Smooth muscle cell (in vitro differentiated cells): ENCODE measurements at regions not wholly inside any gene's neighbourhood (a gene's known extent, or its start where the extent isn't known, plus 50 kb on each side); places are given as distances from the start of the nearest gene placed in this dataset.

Source experiments
- DNase-seq: peaks from one replicate; lab custom pipeline; 2025; ENCODE audit not compliant: unreplicated experiment; lab: John Stamatoyannopoulos, UW
- H2AFZ ChIP-seq: fragments of 200-600 bp; sonication (generic); 2 replicates; pipeline ENCODE4 v1.6.0; 2016; ENCODE audit warnings: antibody characterized with exemption, low read depth, mild to moderate bottlenecking
- H3F3A ChIP-seq: fragments of 200-600 bp; sonication (generic); 2 replicates; pipeline ENCODE4 v1.6.0; 2017; ENCODE audit warnings: antibody characterized with exemption, low read depth
- H3K27ac ChIP-seq: fragments of 200-600 bp; sonication (generic); 2 replicates; pipeline ENCODE4 v1.5.1; 2016; ENCODE audit warnings: low read depth, mild to moderate bottlenecking
- H3K27me3 ChIP-seq: fragments of 200-600 bp; sonication (generic); 2 replicates; pipeline ENCODE4 v1.6.1; 2016; ENCODE audit warnings: low read depth, mild to moderate bottlenecking
- H3K36me3 ChIP-seq: fragments of 200-600 bp; sonication (generic); 2 replicates; pipeline ENCODE4 v1.5.1; 2016; ENCODE audit warnings: low read depth
- H3K4me1 ChIP-seq: fragments of 200-600 bp; sonication (generic); 2 replicates; pipeline ENCODE4 v1.5.1; 2016; ENCODE audit warnings: low read depth
- H3K4me2 ChIP-seq: fragments of 200-600 bp; sonication (generic); 2 replicates; pipeline ENCODE4 v1.6.0; 2016; ENCODE audit warnings: mild to moderate bottlenecking
- H3K4me3 ChIP-seq: fragments of 200-600 bp; sonication (generic); 2 replicates; pipeline ENCODE4 v1.5.1; 2016; ENCODE audit warnings: mild to moderate bottlenecking
- H3K79me2 ChIP-seq: fragments of 200-600 bp; sonication (generic); 2 replicates; pipeline ENCODE4 v1.6.0; 2016; ENCODE audit warnings: low read depth, mild to moderate bottlenecking
- H3K9ac ChIP-seq: fragments of 200-600 bp; sonication (generic); 2 replicates; pipeline ENCODE4 v1.6.0; 2016; ENCODE audit warnings: low read depth
- H3K9me3 ChIP-seq: fragments of 200-600 bp; sonication (generic); replicated peaks from 2 replicates; pipeline ENCODE4 v1.5.1; 2016; ENCODE audit warnings: low read depth
- H4K20me1 ChIP-seq: fragments of 200-600 bp; sonication (generic); 2 replicates; pipeline ENCODE4 v1.6.0; 2016; ENCODE audit warnings: low read depth
- CTCF ChIP-seq: fragments of 200-600 bp; sonication (generic); IDR thresholded peaks from 2 replicates; pipeline ENCODE4 v1.5.1; 2017; ENCODE audit warnings: borderline replicate concordance, mild to moderate bottlenecking, antibody characterized with exemption; ENCODE audit not compliant: insufficient read depth, poor library complexity, severe bottlenecking
- WGBS: methylation state at CpG from one replicate; pipeline ENCODE4 v1.1.7; 2016; ENCODE audit warnings: low lambda C conversion rate; 5-methylcytosine and 5-hydroxymethylcytosine counted together

GRCh38 chr16:17729820-17730219 is 259.1 kb upstream of the XYLT1 start:
- H4K20me1 ChIP-seq, result no peaks in the 10 kb centered on the region
- WGBS, result 92% methylated on average over 3 of the region's 3 CpGs

GRCh38 chr16:17728196-17728595 is 257.4 kb upstream of the XYLT1 start:
- Histone ChIP-seq H3K4me2 (no peak overlapping the region), H2AFZ (no peak overlapping the region), H4K20me1 (no peaks in the 10 kb centered on the region), H3K36me3 (no peaks in the 10 kb centered on the region), H3K79me2 (no peaks in the 10 kb centered on the region), H3K4me3 (no peak overlapping the region), H3K27me3 (no peaks in the 10 kb centered on the region), H3F3A (no peaks in the 10 kb centered on the region), H3K27ac (no peak overlapping the region), H3K9ac (no peak overlapping the region), H3K9me3 (no peaks in the 10 kb centered on the region), H3K4me1 (no peaks in the 10 kb centered on the region)
- no peak for DNase-seq
- no peak for TF ChIP-seq CTCF
- WGBS, result 90% methylated on average over 4 of the region's 4 CpGs

More at GRCh38 chr16:17729820-17730219, 259.1 kb upstream of the XYLT1 start:
- Histone ChIP-seq H3K36me3 (no peaks in the 10 kb centered on the region), H3K9ac (no peak overlapping the region), H3K4me3 (no peak overlapping the region), H3K4me1 (no peaks in the 10 kb centered on the region), H3K4me2 (no peak overlapping the region), H3K9me3 (no peaks in the 10 kb centered on the region), H2AFZ (no peak overlapping the region), H3K27ac (no peak overlapping the region), H3K79me2 (no peaks in the 10 kb centered on the region), H3F3A (no peaks in the 10 kb centered on the region), H3K27me3 (no peaks in the 10 kb centered on the region)
- no peak for DNase-seq
- no peak for TF ChIP-seq CTCF

GRCh38 chr16:17724242-17724898 is 253.6 kb upstream of the XYLT1 start:
- Histone ChIP-seq H3K27ac (no peak overlapping the region), H3K4me2 (no peak overlapping the region), H3K36me3 (no peaks in the 10 kb centered on the region), H3K4me3 (no peak overlapping the region), H3K9ac (no peak overlapping the region), H2AFZ (no peak overlapping the region), H3K4me1 (no peaks in the 10 kb centered on the region), H3K79me2 (no peaks in the 10 kb centered on the region), H3K27me3 (no peaks in the 10 kb centered on the region), H3K9me3 (no peaks in the 10 kb centered on the region), H3F3A (no peaks in the 10 kb centered on the region), H4K20me1 (no peaks in the 10 kb centered on the region)
- no peak for TF ChIP-seq CTCF
- DNase-seq, result no peak
- 64% methylated on average over 10 of the region's 10 CpGs for WGBS

GRCh38 chr16:17723531-17724134 is 252.9 kb upstream of the XYLT1 start:
- Histone ChIP-seq H3K27me3 (no peaks in the 10 kb centered on the region), H2AFZ (no peak overlapping the region), H4K20me1 (no peaks in the 10 kb centered on the region), H3K4me1 (no peaks in the 10 kb centered on the region), H3F3A (no peaks in the 10 kb centered on the region), H3K79me2 (no peaks in the 10 kb centered on the region), H3K4me2 (no peak overlapping the region), H3K4me3 (no peak overlapping the region), H3K9ac (no peak overlapping the region), H3K9me3 (no peaks in the 10 kb centered on the region), H3K36me3 (no peaks in the 10 kb centered on the region), H3K27ac (no peak overlapping the region)
- 87% methylated on average over 10 of the region's 10 CpGs for WGBS
- DNase-seq, result no peak
- no peak for TF ChIP-seq CTCF
